ENCODE measurements at regions not wholly inside any gene's neighbourhood (a gene's known extent, or its start where the extent isn't known, plus 50 kb on each side); places are given as distances from the start of the nearest gene placed in this dataset.

DNA sequence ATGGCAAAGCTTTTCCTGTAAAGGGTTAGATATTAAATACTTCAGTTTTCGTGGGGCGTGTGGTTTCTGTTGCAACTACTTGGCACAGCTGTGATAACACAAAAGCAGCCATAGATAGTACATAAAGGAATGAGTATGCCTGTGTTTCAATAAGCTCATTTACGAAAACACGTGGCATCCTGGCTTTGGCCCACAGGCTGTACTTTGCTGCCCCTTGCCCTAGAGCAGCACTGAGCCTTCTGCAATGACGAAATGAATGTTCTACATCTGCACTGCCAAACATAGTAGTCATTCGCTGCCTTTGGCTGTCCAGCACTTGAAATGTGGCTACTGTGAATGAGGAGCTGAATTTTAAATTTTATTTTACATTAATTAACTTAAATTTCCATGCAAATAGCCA is 376.2 kb upstream of the TPK1 start:
- Histone ChIP-seq H3K4me3 (no peak overlapping the region), H3K27ac (no peak overlapping the region), H3K4me1 (replicated peaks in 1 of 2) (no peaks in the 10 kb centered on the region), H3K36me3 (replicated peaks in 1 of 2) (no peaks in the 10 kb centered on the region), H3K9me3 (replicated peaks in 1 of 3) (no peaks in the 10 kb centered on the region), H3K27me3 (no peaks in the 10 kb centered on the region)
- no peak for DNase-seq
- TF ChIP-seq POLR2A (IDR thresholded peaks at IDR 0.05) = no peak
- TF ChIP-seq, protein P1, sequence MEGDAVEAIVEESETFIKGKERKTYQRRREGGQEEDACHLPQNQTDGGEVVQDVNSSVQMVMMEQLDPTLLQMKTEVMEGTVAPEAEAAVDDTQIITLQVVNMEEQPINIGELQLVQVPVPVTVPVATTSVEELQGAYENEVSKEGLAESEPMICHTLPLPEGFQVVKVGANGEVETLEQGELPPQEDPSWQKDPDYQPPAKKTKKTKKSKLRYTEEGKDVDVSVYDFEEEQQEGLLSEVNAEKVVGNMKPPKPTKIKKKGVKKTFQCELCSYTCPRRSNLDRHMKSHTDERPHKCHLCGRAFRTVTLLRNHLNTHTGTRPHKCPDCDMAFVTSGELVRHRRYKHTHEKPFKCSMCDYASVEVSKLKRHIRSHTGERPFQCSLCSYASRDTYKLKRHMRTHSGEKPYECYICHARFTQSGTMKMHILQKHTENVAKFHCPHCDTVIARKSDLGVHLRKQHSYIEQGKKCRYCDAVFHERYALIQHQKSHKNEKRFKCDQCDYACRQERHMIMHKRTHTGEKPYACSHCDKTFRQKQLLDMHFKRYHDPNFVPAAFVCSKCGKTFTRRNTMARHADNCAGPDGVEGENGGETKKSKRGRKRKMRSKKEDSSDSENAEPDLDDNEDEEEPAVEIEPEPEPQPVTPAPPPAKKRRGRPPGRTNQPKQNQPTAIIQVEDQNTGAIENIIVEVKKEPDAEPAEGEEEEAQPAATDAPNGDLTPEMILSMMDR (IDR thresholded peaks at IDR 0.05) = no peak
- 61 to 68% (median 65%) methylated on average over 6 of the region's 6 CpGs for WGBS, 4 donors
- intact Hi-C loops (cut with DNase I) = no loop called here

- H3K27ac ChIP-seq = no peak overlapping the region
- H3K27me3 ChIP-seq = no peaks in the 10 kb centered on the region
- no peaks in the 10 kb centered on the region for H3K4me1 ChIP-seq (replicated peaks in 1 of 2)
- H3K4me3 ChIP-seq = no peak overlapping the region
- no peaks in the 10 kb centered on the region for H3K9me3 ChIP-seq (replicated peaks in 1 of 3)
- TF ChIP-seq, protein P1 (IDR thresholded peaks at IDR 0.05) = no peak
- no peak for TF ChIP-seq POLR2A (IDR thresholded peaks at IDR 0.05)
- 51 to 67% (median 63%) methylated on average over 2 of the region's 2 CpGs for WGBS, 4 donors
- H3K36me3 ChIP-seq (replicated peaks in 1 of 2) = no peaks in the 10 kb centered on the region
- DNase-seq = no peak
- intact Hi-C loops (cut with DNase I) = no loop called here
Observed at GRCh38 chr7:145211211-145211610, 375.4 kb upstream of the TPK1 start.

DNA sequence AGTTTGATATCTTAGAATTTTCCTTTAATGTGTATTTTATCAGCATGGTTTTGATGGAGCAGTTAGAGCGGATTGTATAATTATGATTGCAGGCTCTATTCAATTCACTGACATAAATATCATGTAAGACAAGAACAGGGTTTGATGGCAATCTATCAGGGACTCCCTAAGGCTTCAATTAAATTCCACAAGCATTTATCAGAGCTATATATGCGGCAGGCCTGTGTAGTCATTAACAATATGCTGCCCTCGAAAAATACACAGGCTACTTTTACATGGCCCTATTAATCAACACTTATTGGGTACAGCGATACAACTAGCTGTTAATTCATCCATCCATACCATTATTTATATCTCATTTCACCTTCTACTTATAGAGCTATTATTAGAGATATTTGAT is 358.1 kb upstream of the TPK1 start:
- no peak for DNase-seq
- Histone ChIP-seq H3K4me1 (replicated peaks in 1 of 2) (no peaks in the 10 kb centered on the region), H3K27ac (no peak overlapping the region), H3K4me3 (no peak overlapping the region), H3K27me3 (no peaks in the 10 kb centered on the region), H3K36me3 (replicated peaks in 1 of 2) (no peaks in the 10 kb centered on the region), H3K9me3 (replicated peaks in 1 of 3) (no peaks in the 10 kb centered on the region)
- no peak for TF ChIP-seq POLR2A (IDR thresholded peaks at IDR 0.05)
- TF ChIP-seq, protein P1 (IDR thresholded peaks at IDR 0.05) = no peak
- 69 to 86% (median 74%) methylated on average over 4 of the region's 4 CpGs for WGBS, 4 donors
- intact Hi-C loops (cut with DNase I) = no loop called here

GRCh38 chr7:145184956-145185355 is 349.1 kb upstream of the TPK1 start:
- intact Hi-C loops (cut with DNase I) = no loop called here
- Histone ChIP-seq H3K4me3 (no peak overlapping the region), H3K27ac (no peak overlapping the region), H3K27me3 (no peaks in the 10 kb centered on the region), H3K9me3 (replicated peaks in 1 of 3) (no peaks in the 10 kb centered on the region), H3K4me1 (replicated peaks in 1 of 2) (no peaks in the 10 kb centered on the region), H3K36me3 (replicated peaks in 1 of 2) (no peaks in the 10 kb centered on the region)
- TF ChIP-seq, protein P1 (IDR thresholded peaks at IDR 0.05) = no peak
- 56 to 84% (median 78%) methylated on average over 2 of the region's 2 CpGs for WGBS, 4 donors
- no peak for DNase-seq
